IPS-15b (cell line): ENCODE measurements at regions not wholly inside any gene's neighbourhood (a gene's known extent, or its start where the extent isn't known, plus 50 kb on each side); places are given as distances from the start of the nearest gene placed in this dataset.
"Not testable (repeated sequence)": the region's sequence is repeated elsewhere in the genome, so short reads cannot be mapped to it uniquely, and the experiment has no call there.

Experiments
- H3K27me3 ChIP-seq: one replicate; pipeline ENCODE4 v1.6.1; 2013; ENCODE audit warnings: low read length; ENCODE audit not compliant: control insufficient read depth, insufficient read depth
- H3K36me3 ChIP-seq: one replicate; pipeline ENCODE4 v1.6.1; 2013; ENCODE audit warnings: low read length; ENCODE audit not compliant: control insufficient read depth, insufficient read depth
- H3K4me1 ChIP-seq: one replicate; pipeline ENCODE4 v1.6.1; 2013; ENCODE audit warnings: mild to moderate bottlenecking, low read length; ENCODE audit not compliant: control insufficient read depth, insufficient read depth
- H3K4me3 ChIP-seq: one replicate; pipeline ENCODE4 v1.5.1; 2013; ENCODE audit warnings: low read depth, low read length
- H3K9ac ChIP-seq: one replicate; pipeline ENCODE4 v1.6.1; 2013; ENCODE audit warnings: low read depth, mild to moderate bottlenecking, low read length
- H3K9me3 ChIP-seq: one replicate; pipeline ENCODE4 v1.6.1; 2013; ENCODE audit warnings: mild to moderate bottlenecking, low read length; ENCODE audit not compliant: control insufficient read depth, insufficient read depth

DNA sequence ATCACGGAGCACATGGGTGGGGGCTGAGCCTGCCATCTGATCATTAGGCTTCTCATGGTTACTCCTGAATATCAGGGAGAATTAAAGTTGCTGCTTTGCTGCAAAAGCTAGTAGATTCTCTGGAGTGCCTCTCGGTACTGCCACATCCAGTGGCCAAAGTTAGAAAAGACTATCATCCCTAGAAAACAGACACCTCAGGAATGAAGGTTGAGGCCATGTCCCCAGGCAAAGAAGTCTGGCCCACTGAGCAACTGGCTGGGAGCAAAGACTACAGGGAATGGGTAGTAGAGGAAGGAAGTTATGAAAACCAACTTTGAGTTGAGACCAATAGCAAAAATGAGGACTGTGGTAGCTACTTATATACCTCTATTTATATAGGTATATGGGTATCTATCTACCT, 258.7 kb downstream of the EFCAB11 start:
- Histone ChIP-seq H3K36me3 (no peaks in the 10 kb centered on the region), H3K9me3 (no peaks in the 10 kb centered on the region), H3K4me3 (no peak overlapping the region), H3K9ac (no peak overlapping the region), H3K4me1 (no peaks in the 10 kb centered on the region), H3K27me3 (no peaks in the 10 kb centered on the region)

DNA sequence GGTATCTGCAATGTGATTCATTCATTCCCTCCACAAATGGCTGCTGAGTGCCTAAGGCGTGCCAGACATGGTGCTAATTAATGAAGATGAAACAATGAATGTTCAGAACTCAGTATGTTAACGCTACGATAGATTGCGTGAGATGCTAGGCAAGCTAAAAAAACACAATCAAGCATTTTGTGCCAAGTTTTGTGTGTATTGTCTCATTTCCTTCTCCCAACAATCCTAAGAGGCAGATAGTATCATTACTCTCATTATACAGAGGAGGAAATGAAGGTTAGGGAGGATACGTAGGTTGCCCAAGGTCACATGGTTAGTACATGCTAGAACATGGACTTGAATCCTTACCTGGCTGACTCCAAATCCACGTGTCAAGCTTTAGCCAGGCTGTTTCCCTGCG, 264.4 kb downstream of the EFCAB11 start:
- Histone ChIP-seq H3K9me3 (no peaks in the 10 kb centered on the region), H3K4me1 (no peaks in the 10 kb centered on the region), H3K9ac (no peak overlapping the region), H3K4me3 (no peak overlapping the region), H3K36me3 (no peaks in the 10 kb centered on the region), H3K27me3 (no peaks in the 10 kb centered on the region)

GRCh38 chr14:89689711-89690110, 264.8 kb downstream of the EFCAB11 start:
- not testable (repeated sequence) for H3K4me1 ChIP-seq, H3K4me3 ChIP-seq, H3K9me3 ChIP-seq, H3K27me3 ChIP-seq, H3K36me3 ChIP-seq, H3K9ac ChIP-seq

DNA sequence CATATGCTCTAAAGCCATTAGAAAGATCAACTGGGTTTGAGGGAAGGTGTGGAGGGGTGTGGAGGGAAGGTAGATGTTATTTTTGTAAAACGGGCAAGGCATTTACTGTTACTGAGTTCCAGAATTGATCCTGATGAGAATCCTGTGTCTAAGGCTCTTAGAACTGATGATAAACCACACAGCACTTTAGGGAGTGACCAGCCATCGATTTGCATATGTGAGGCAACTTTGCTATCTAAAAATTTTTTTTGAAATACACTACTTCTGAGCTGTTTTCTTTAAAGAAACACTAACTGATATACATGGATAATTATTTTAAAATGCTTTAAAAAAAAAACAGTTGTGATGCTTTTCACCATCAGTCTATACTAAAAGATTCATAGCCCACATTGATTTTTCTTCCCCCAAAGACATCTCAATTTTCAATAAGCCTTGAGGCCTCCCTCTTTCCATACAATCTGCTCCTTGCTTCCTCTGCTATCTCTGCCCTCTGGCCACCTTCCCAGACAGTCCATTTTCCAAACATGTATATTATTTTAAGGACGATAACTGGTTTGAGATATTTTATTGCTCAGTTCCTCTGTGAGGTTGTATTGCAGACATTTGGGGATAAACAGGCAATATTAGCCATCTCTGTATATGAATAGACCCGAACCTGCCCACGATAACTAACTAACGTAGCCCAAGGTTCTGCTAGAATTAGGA, 265.9 kb downstream of the EFCAB11 start:
- Histone ChIP-seq H3K4me1 (no peaks in the 10 kb centered on the region), H3K9ac (no peak overlapping the region), H3K27me3 (no peaks in the 10 kb centered on the region), H3K36me3 (no peaks in the 10 kb centered on the region), H3K9me3 (no peaks in the 10 kb centered on the region), H3K4me3 (no peak overlapping the region)

DNA sequence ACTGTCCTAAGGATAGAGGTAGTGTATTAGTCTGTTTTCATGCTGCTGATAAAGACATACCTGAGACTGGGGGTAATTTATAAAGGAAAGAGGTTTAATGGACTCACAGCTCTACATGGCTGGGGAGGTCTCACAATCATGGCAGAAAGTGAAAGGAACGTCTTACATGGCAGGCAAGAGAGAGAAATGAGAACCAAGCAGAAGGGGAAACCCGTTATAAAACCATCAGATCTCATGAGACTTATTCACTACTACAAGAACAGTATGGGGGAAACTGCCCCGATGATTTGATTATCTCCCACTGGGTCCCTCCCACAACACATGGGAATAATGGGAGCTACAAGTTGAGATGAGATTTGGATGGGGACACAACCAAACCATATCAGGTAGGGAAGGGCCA, 267.4 kb downstream of the EFCAB11 start:
- H3K9me3 ChIP-seq, H3K4me1 ChIP-seq, H3K27me3 ChIP-seq, H3K4me3 ChIP-seq, H3K9ac ChIP-seq, H3K36me3 ChIP-seq: not testable (repeated sequence)

DNA sequence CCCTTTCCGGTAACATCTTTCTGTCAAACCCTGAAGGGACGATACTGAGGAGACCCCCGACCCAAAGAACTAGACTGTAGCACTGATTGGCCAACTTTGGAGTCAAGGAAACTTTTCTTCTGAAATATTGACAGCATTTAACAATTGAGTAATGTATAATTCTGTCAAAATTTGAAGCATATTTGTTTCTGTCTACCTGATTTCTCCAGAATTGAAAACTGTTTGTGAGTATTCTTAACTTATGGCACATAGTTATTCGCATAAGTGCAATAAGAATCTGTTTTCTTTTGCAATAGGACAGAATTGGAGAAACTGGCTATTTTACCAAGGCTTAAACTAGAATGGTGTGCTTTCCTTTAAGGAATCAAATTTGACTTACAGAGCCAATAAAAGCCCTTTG, 267.1 kb upstream of the FOXN3 start:
- no peaks in the 10 kb centered on the region for H3K27me3 ChIP-seq
- no peaks in the 10 kb centered on the region for H3K9me3 ChIP-seq
- H3K36me3 ChIP-seq, result no peaks in the 10 kb centered on the region
- no peak overlapping the region for H3K4me3 ChIP-seq
- H3K9ac ChIP-seq, result no peak overlapping the region
- H3K4me1 ChIP-seq, result no peaks in the 10 kb centered on the region

- Histone ChIP-seq H3K9me3 (no peaks in the 10 kb centered on the region), H3K9ac (no peak overlapping the region), H3K4me3 (no peak overlapping the region), H3K27me3 (no peaks in the 10 kb centered on the region), H3K4me1 (no peaks in the 10 kb centered on the region), H3K36me3 (no peaks in the 10 kb centered on the region)
Measured at GRCh38 chr14:89681086-89682018, 264.3 kb upstream of the FOXN3 start.

- Histone ChIP-seq H3K9ac (no peak overlapping the region), H3K27me3 (no peaks in the 10 kb centered on the region), H3K36me3 (no peaks in the 10 kb centered on the region), H3K4me1 (no peaks in the 10 kb centered on the region), H3K4me3 (no peak overlapping the region), H3K9me3 (no peaks in the 10 kb centered on the region)
Measured at GRCh38 chr14:89680156-89680555, 263.1 kb upstream of the FOXN3 start.

GRCh38 chr14:89678768-89679167, 261.7 kb upstream of the FOXN3 start:
- Histone ChIP-seq H3K9ac (no peak overlapping the region), H3K4me1 (no peaks in the 10 kb centered on the region), H3K27me3 (no peaks in the 10 kb centered on the region), H3K4me3 (no peak overlapping the region), H3K9me3 (no peaks in the 10 kb centered on the region), H3K36me3 (no peaks in the 10 kb centered on the region)

DNA sequence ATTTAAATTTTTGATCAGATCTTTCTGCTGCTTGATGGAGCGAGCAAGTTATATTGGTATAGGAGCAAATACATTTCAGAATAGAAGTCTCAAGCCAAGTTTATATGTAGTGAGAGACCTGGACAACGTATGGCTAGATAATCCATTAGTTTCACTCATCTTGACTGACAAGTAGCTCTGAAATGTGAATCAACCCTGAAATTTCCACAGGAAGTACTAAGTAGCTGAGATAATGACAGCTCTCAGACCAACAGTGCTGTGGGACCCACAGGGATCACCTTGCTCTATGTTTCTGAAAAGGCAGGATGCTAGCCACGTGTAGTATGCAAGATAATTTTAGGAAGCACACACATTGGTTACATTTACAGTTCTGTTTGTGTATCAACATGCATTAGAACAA, 258.6 kb upstream of the FOXN3 start:
- H3K9me3 ChIP-seq, result no peaks in the 10 kb centered on the region

GRCh38 chr14:89674936-89675335, 257.9 kb upstream of the FOXN3 start:
- Histone ChIP-seq H3K4me3 (no peak overlapping the region), H3K4me1 (no peaks in the 10 kb centered on the region), H3K27me3 (no peaks in the 10 kb centered on the region), H3K9ac (no peak overlapping the region), H3K36me3 (no peaks in the 10 kb centered on the region), H3K9me3 (no peaks in the 10 kb centered on the region)

More for the DNA sequence above, 258.6 kb upstream of the FOXN3 start:
- Histone ChIP-seq H3K9ac (no peak overlapping the region), H3K27me3 (no peaks in the 10 kb centered on the region), H3K4me1 (no peaks in the 10 kb centered on the region), H3K4me3 (no peak overlapping the region), H3K36me3 (no peaks in the 10 kb centered on the region)

DNA sequence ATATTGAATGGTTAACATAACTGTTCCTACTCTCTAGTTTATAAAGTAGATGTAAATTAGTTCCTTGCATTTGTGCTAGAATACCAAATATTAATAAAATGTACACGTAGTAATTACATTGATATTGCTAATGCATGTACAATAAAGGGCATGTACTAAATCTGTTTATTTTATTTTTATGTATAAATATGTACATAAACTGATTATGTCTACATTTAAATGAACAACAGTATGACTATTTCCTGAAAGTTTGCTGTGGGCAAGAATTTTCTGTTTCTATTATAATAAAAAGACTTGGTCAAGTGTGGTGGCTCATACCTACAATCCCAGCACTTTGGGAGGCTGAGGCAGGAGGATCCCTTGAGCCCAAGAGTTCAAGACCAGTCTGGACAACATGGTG, 257.2 kb upstream of the FOXN3 start:
- no peak overlapping the region for H3K9ac ChIP-seq
- no peaks in the 10 kb centered on the region for H3K27me3 ChIP-seq
- H3K36me3 ChIP-seq, result no peaks in the 10 kb centered on the region
- H3K4me3 ChIP-seq, result no peak overlapping the region
- H3K9me3 ChIP-seq, result no peaks in the 10 kb centered on the region
- H3K4me1 ChIP-seq, result no peaks in the 10 kb centered on the region
